ENCODE measurements at regions not wholly inside any gene's neighbourhood (a gene's known extent, or its start where the extent isn't known, plus 50 kb on each side); places are given as distances from the start of the nearest gene placed in this dataset.

- Histone ChIP-seq H2AFZ (ENCODE audit: low read depth, low read length) (no peak overlapping the region), H3K4me1 (ENCODE audit: control insufficient read depth, extremely low read depth, insufficient read depth, low read length) (no peaks in the 10 kb centered on the region), H3K27ac (ENCODE audit: insufficient read depth, low read depth, low read length) (no peak overlapping the region), H3K36me3 (ENCODE audit: control insufficient read depth in 2 of 2, extremely low read depth in 1 of 2, insufficient read depth in 2 of 2, low read length in 2 of 2) (no peaks in the 10 kb centered on the region), H3K9ac (replicated peaks; ENCODE audit: extremely low read depth, insufficient read depth, low read length) (no peak overlapping the region), H3K9me1 (replicated peaks; ENCODE audit: control insufficient read depth, extremely low read depth, insufficient read depth, low read length) (no peaks in the 10 kb centered on the region), H3K4me2 (ENCODE audit: insufficient read depth, low read length) (no peak overlapping the region), H4K20me1 (replicated peaks; ENCODE audit: control insufficient read depth, extremely low read depth, insufficient read depth, low read length) (no peaks in the 10 kb centered on the region), H3K9me3 (replicated peaks; ENCODE audit: control insufficient read depth, insufficient read depth, low read length) (no peaks in the 10 kb centered on the region), H3K4me3 (replicated peaks in 1 of 3; ENCODE audit: insufficient read depth in 1 of 3, low read depth in 1 of 3, low read length in 3 of 3) (no peak overlapping the region), H3K79me2 (ENCODE audit: control insufficient read depth, insufficient read depth, low read length) (no peaks in the 10 kb centered on the region), H3K27me3 (ENCODE audit: control insufficient read depth in 2 of 2, insufficient read depth in 2 of 2, low read length in 2 of 2) (peaks cover 0 to 5% of the 10 kb centered on the region in 2 experiments)
- POLR2A ChIA-PET = no interaction called here
- intact Hi-C loops (cut with micrococcal nuclease) = no loop called here
- dilution Hi-C loops (cut with MboI; ENCODE audit: extremely low pct_ligation_motif_present, low sequenced_read_pairs) = no loop called here
- FAIRE-seq (no peak), DNase-seq (ENCODE audit: low read depth, low spot score) (no peak)
- CTCF ChIA-PET = interaction anchor here (1.2 to 1.4 kb wide), 2 partner anchors 12 to 14 kb away, joined by 3 to 5 read pairs; no protein-coding TSS in a partner anchor
- no TSS peak for BruUV-seq (replicated peaks)
- TF ChIP-seq MAX (IDR thresholded peaks at IDR 0.05; ENCODE audit: insufficient read depth, insufficient read length) (no peak), FOS (IDR thresholded peaks at IDR 0.05; ENCODE audit: borderline replicate concordance, insufficient read depth, low read length) (no peak), MYC (IDR thresholded peaks at IDR 0.05; ENCODE audit: low read depth, low read length) (no peak), POLR2AphosphoS5 (IDR thresholded peaks at IDR 0.05; ENCODE audit: insufficient read depth, low read depth, low read length) (no peak), POLR2A (IDR thresholded peaks at IDR 0.05; ENCODE audit: low read depth, low read length) (no peak), EZH2 (IDR thresholded peaks at IDR 0.05; ENCODE audit: borderline replicate concordance, low read depth, low read length, severe bottlenecking) (no peak), CTCF (IDR thresholded peaks at IDR 0.05; ENCODE audit: extremely low read depth in 1 of 2, insufficient read depth in 1 of 2, low read depth in 1 of 2, low read length in 2 of 2) (no peak), GATA2 (IDR thresholded peaks at IDR 0.05; ENCODE audit: insufficient read depth, insufficient read length, low read depth, low read length) (no peak), JUN (IDR thresholded peaks at IDR 0.05; ENCODE audit: borderline replicate concordance, insufficient read depth, insufficient read length, low read depth) (no peak)
Measured at GRCh38 chr2:151171186-151171585, 90.5 kb downstream of the RBM43 start.

Measured in endothelial cell of umbilical vein (primary cell).